ENCODE measurements at regions not wholly inside any gene's neighbourhood (a gene's known extent, or its start where the extent isn't known, plus 50 kb on each side); places are given as distances from the start of the nearest gene placed in this dataset.
"Not testable (repeated sequence)": the region's sequence is repeated elsewhere in the genome, so short reads cannot be mapped to it uniquely, and the experiment has no call there.

- H3K36me3 ChIP-seq (ENCODE audit: control insufficient read depth in 1 of 2, insufficient read depth in 2 of 2, low read length in 2 of 2); H3K27ac ChIP-seq (ENCODE audit: low read length); H3K4me1 ChIP-seq (ENCODE audit: control insufficient read depth in 1 of 2, insufficient read depth in 2 of 2, low read length in 2 of 2); H3K27me3 ChIP-seq (ENCODE audit: low read depth, low read length); H3K4me3 ChIP-seq (ENCODE audit: low read depth in 1 of 2, low read length in 2 of 2); H3K9me3 ChIP-seq (ENCODE audit: control insufficient read depth in 1 of 2, low read length in 2 of 2): not testable (repeated sequence)
Measured at GRCh38 chr2:87660164-87660563, 87.7 kb upstream of the PLGLB2 start.

GRCh38 chr2:87662316-87663290 lies 85.3 kb upstream of the PLGLB2 start:
- not testable (repeated sequence) for H3K4me3 ChIP-seq (ENCODE audit: low read depth in 1 of 2, low read length in 2 of 2); H3K36me3 ChIP-seq (ENCODE audit: control insufficient read depth in 1 of 2, insufficient read depth in 2 of 2, low read length in 2 of 2); H3K4me1 ChIP-seq (ENCODE audit: control insufficient read depth in 1 of 2, insufficient read depth in 2 of 2, low read length in 2 of 2); H3K9me3 ChIP-seq (ENCODE audit: control insufficient read depth in 1 of 2, low read length in 2 of 2); H3K27ac ChIP-seq (ENCODE audit: low read length); H3K27me3 ChIP-seq (ENCODE audit: low read depth, low read length)

DNA sequence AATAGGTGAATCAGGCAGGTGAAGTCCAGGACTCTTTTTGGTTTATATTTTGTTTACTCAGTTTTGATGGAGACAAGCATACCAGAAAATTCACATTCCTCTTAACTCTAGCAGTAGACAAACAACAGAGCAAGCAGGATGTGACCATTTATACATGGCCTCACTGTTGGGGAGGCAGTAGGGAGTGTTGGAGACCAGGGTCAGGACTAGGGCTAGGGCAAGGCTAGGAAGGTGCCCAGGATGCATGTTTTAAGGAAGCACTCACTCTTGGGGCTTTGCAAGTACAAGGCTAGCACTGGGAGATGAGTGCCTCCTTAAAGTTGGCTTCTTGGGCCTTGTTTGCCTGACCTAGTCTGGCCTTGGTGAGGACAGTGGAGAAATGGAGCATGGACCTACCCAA lies 84.5 kb upstream of the PLGLB2 start:
- not testable (repeated sequence) for H3K4me1 ChIP-seq (ENCODE audit: control insufficient read depth in 1 of 2, insufficient read depth in 2 of 2, low read length in 2 of 2); H3K27me3 ChIP-seq (ENCODE audit: low read depth, low read length); H3K9me3 ChIP-seq (ENCODE audit: control insufficient read depth in 1 of 2, low read length in 2 of 2); H3K27ac ChIP-seq (ENCODE audit: low read length); H3K36me3 ChIP-seq (ENCODE audit: control insufficient read depth in 1 of 2, insufficient read depth in 2 of 2, low read length in 2 of 2); H3K4me3 ChIP-seq (ENCODE audit: low read depth in 1 of 2, low read length in 2 of 2)

- not testable (repeated sequence) for H3K4me3 ChIP-seq (ENCODE audit: low read depth in 1 of 2, low read length in 2 of 2); H3K27ac ChIP-seq (ENCODE audit: low read length); H3K4me1 ChIP-seq (ENCODE audit: control insufficient read depth in 1 of 2, insufficient read depth in 2 of 2, low read length in 2 of 2); H3K27me3 ChIP-seq (ENCODE audit: low read depth, low read length); H3K36me3 ChIP-seq (ENCODE audit: control insufficient read depth in 1 of 2, insufficient read depth in 2 of 2, low read length in 2 of 2); H3K9me3 ChIP-seq (ENCODE audit: control insufficient read depth in 1 of 2, low read length in 2 of 2)
Measured at GRCh38 chr2:87667027-87667426, 80.9 kb upstream of the PLGLB2 start.

DNA sequence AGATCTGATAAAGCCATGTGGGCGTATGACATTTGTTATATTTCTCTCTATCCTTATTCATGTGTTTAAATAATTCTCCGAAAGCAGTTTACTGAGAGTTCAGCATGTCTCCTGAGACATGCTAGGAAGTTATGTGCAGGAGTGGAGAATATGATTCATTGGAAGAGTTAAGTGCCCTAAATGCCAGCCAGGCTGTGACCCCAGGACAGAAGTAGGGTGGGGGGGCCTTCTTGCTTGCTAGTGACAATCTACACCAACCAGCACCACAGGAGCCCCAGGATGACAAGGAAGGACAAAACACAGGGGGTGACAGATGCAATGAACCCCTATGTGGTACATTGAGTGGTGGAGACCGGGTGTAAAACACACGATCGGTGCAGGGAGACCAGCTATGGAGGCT lies 79.5 kb upstream of the PLGLB2 start:
- H3K4me3 ChIP-seq (ENCODE audit: low read depth in 1 of 2, low read length in 2 of 2); H3K9me3 ChIP-seq (ENCODE audit: control insufficient read depth in 1 of 2, low read length in 2 of 2); H3K27me3 ChIP-seq (ENCODE audit: low read depth, low read length); H3K4me1 ChIP-seq (ENCODE audit: control insufficient read depth in 1 of 2, insufficient read depth in 2 of 2, low read length in 2 of 2); H3K27ac ChIP-seq (ENCODE audit: low read length); H3K36me3 ChIP-seq (ENCODE audit: control insufficient read depth in 1 of 2, insufficient read depth in 2 of 2, low read length in 2 of 2): not testable (repeated sequence)

DNA sequence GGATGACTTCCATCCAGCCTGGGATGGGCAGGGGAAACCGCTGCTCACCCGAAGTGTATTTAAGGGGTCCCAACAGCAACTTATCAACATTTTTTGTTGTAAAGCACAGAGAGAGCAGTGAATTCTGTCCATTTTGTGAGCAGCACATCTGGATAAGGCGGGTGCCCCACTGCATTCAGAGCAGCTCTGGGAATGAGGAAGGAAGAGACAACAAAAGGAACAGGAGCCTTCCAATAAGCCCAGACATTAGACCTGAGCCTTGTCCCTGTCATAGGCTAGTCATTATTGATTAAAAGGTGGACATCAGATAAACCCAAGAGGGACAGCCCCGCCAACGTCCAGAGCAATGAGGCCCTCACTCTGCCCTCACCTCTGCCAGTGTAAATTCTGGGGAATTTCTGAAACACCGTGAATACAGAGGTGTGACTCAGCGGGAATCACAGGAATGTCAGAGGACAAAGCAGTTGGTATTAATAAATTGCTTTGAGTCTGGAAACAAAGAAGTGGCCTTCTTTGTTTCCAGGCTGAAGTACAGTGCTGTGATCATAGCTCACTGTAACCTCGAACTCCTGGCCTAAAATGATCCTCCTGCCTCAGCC lies 78.2 kb upstream of the PLGLB2 start:
- not testable (repeated sequence) for H3K27me3 ChIP-seq (ENCODE audit: low read depth, low read length); H3K36me3 ChIP-seq (ENCODE audit: control insufficient read depth in 1 of 2, insufficient read depth in 2 of 2, low read length in 2 of 2); H3K4me1 ChIP-seq (ENCODE audit: control insufficient read depth in 1 of 2, insufficient read depth in 2 of 2, low read length in 2 of 2); H3K9me3 ChIP-seq (ENCODE audit: control insufficient read depth in 1 of 2, low read length in 2 of 2); H3K27ac ChIP-seq (ENCODE audit: low read length); H3K4me3 ChIP-seq (ENCODE audit: low read depth in 1 of 2, low read length in 2 of 2)

DNA sequence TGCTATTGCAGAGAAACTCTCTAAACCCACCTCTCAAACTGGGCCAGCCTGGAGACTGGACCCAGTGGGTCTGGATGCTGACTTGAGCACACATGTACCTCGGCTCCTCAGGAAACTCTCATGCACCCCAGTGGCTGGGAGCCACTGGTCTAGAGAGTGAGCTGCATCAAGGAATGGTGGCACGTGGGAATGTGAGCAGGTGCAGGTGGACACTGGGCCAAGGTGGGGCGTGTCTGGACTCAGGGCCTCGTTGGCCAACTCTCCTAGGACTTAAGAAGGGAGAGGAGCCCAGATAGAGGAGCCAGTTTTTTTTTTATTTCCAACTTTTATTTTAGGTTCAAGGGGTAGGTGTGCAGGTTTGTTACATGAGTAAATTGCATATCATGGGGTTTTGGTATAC lies 75.5 kb upstream of the PLGLB2 start:
- not testable (repeated sequence) for H3K4me1 ChIP-seq (ENCODE audit: control insufficient read depth in 1 of 2, insufficient read depth in 2 of 2, low read length in 2 of 2); H3K4me3 ChIP-seq (ENCODE audit: low read depth in 1 of 2, low read length in 2 of 2); H3K27ac ChIP-seq (ENCODE audit: low read length); H3K9me3 ChIP-seq (ENCODE audit: control insufficient read depth in 1 of 2, low read length in 2 of 2); H3K27me3 ChIP-seq (ENCODE audit: low read depth, low read length); H3K36me3 ChIP-seq (ENCODE audit: control insufficient read depth in 1 of 2, insufficient read depth in 2 of 2, low read length in 2 of 2)

GRCh38 chr2:87674729-87675128 lies 73.2 kb upstream of the PLGLB2 start:
- H3K4me1 ChIP-seq (ENCODE audit: control insufficient read depth in 1 of 2, insufficient read depth in 2 of 2, low read length in 2 of 2); H3K27ac ChIP-seq (ENCODE audit: low read length); H3K36me3 ChIP-seq (ENCODE audit: control insufficient read depth in 1 of 2, insufficient read depth in 2 of 2, low read length in 2 of 2); H3K9me3 ChIP-seq (ENCODE audit: control insufficient read depth in 1 of 2, low read length in 2 of 2); H3K27me3 ChIP-seq (ENCODE audit: low read depth, low read length); H3K4me3 ChIP-seq (ENCODE audit: low read depth in 1 of 2, low read length in 2 of 2): not testable (repeated sequence)

- H3K9me3 ChIP-seq (ENCODE audit: control insufficient read depth in 1 of 2, low read length in 2 of 2); H3K27ac ChIP-seq (ENCODE audit: low read length); H3K27me3 ChIP-seq (ENCODE audit: low read depth, low read length); H3K4me1 ChIP-seq (ENCODE audit: control insufficient read depth in 1 of 2, insufficient read depth in 2 of 2, low read length in 2 of 2); H3K36me3 ChIP-seq (ENCODE audit: control insufficient read depth in 1 of 2, insufficient read depth in 2 of 2, low read length in 2 of 2); H3K4me3 ChIP-seq (ENCODE audit: low read depth in 1 of 2, low read length in 2 of 2): not testable (repeated sequence)
Measured at GRCh38 chr2:87675487-87675886, 72.4 kb upstream of the PLGLB2 start.

DNA sequence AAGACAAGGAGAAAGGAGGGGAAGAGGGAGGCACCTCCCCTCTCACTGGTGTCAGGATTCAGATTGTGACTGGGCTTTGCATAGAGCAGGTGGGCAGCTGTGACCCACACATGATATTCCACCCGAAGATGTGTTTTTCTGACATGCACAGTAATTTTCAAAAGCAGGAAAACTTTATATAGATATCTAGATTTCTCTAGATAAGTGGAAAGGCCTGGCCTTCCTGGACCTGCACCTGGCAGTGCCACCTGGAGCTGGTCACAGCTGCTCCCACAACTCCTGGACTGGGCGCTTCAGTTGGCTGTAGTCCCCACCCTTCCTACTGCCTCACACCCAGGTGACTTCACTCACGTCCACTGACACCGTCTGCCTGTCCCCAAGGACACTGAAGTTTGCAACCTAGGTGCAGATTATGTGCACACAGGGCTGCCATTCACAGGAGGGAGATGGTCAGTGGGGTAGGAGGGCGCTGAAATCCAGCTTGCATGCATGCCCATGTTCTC lies 70.4 kb upstream of the PLGLB2 start:
- H3K4me3 ChIP-seq (ENCODE audit: low read depth in 1 of 2, low read length in 2 of 2); H3K4me1 ChIP-seq (ENCODE audit: control insufficient read depth in 1 of 2, insufficient read depth in 2 of 2, low read length in 2 of 2); H3K27ac ChIP-seq (ENCODE audit: low read length); H3K27me3 ChIP-seq (ENCODE audit: low read depth, low read length); H3K36me3 ChIP-seq (ENCODE audit: control insufficient read depth in 1 of 2, insufficient read depth in 2 of 2, low read length in 2 of 2); H3K9me3 ChIP-seq (ENCODE audit: control insufficient read depth in 1 of 2, low read length in 2 of 2): not testable (repeated sequence)

DNA sequence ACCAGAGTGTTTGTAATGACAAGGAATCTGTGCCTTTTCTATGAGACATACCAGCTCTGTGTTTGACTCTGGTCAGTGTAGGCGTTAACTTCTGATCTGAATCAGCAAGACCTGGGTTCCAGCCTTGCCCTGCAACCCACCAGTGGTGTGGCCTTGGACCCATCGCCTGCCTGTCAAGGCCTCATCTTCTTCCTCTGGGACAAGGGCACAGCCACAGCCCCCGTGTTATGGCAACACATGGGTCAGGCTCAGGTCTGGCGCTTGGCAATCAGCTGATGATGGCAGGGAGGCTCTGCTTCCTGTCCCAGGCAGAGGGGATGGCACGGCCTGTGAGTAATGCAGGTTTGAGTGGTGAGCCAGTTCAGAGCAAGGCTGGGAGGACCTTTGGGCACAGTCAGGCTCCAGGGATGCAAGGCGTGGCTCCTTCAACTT lies 69.1 kb upstream of the PLGLB2 start:
- not testable (repeated sequence) for H3K9me3 ChIP-seq (ENCODE audit: control insufficient read depth in 1 of 2, low read length in 2 of 2); H3K27ac ChIP-seq (ENCODE audit: low read length); H3K36me3 ChIP-seq (ENCODE audit: control insufficient read depth in 1 of 2, insufficient read depth in 2 of 2, low read length in 2 of 2); H3K4me1 ChIP-seq (ENCODE audit: control insufficient read depth in 1 of 2, insufficient read depth in 2 of 2, low read length in 2 of 2); H3K27me3 ChIP-seq (ENCODE audit: low read depth, low read length); H3K4me3 ChIP-seq (ENCODE audit: low read depth in 1 of 2, low read length in 2 of 2)

DNA sequence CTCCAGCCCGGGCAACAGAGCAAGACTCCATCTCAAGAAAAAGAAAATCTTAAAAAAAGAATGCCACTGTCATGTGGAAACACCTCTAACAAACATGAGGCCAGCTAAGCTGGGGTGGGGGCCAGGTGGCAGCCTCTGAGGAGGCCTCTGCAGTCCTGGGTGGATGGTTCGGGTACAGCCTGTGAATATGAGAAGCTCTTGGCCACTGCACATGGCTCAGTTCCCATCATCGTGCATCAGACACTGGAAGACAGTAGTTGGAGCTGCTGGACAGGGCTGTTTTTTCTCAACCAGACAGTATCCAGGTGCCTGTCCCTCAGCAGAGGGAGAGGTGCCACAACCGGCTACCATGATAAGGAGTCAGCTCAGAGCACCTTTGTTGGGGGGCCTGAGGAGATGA lies 67.9 kb upstream of the PLGLB2 start:
- not testable (repeated sequence) for H3K4me1 ChIP-seq (ENCODE audit: control insufficient read depth in 1 of 2, insufficient read depth in 2 of 2, low read length in 2 of 2); H3K4me3 ChIP-seq (ENCODE audit: low read depth in 1 of 2, low read length in 2 of 2); H3K9me3 ChIP-seq (ENCODE audit: control insufficient read depth in 1 of 2, low read length in 2 of 2); H3K36me3 ChIP-seq (ENCODE audit: control insufficient read depth in 1 of 2, insufficient read depth in 2 of 2, low read length in 2 of 2); H3K27me3 ChIP-seq (ENCODE audit: low read depth, low read length); H3K27ac ChIP-seq (ENCODE audit: low read length)
